ENCODE measurements at regions not wholly inside any gene's neighbourhood (a gene's known extent, or its start where the extent isn't known, plus 50 kb on each side); places are given as distances from the start of the nearest gene placed in this dataset.

GRCh38 chr4:129246145-129246544 lies 150.2 kb downstream of the C4orf33 start:
- TF ChIP-seq CTCF (IDR thresholded peaks at IDR 0.05; ENCODE audit: control insufficient read depth, insufficient read depth, low read depth, low read length, missing control alignments): no peak
- DNase-seq (ENCODE audit: low read depth): no peak
- no peak overlapping the region for H3K4me3 ChIP-seq (ENCODE audit: control insufficient read depth, low read depth, low read length)

- H3K4me3 ChIP-seq (ENCODE audit: control insufficient read depth, low read depth, low read length): no peak overlapping the region
- DNase-seq (ENCODE audit: low read depth): no peak
- TF ChIP-seq CTCF (IDR thresholded peaks at IDR 0.05; ENCODE audit: control insufficient read depth, insufficient read depth, low read depth, low read length, missing control alignments): no peak
These were observed 151.0 kb downstream of the C4orf33 start for GRCh38 chr4:129246910-129247461.

GRCh38 chr4:129248621-129249020 lies 152.7 kb downstream of the C4orf33 start:
- no peak for TF ChIP-seq CTCF (IDR thresholded peaks at IDR 0.05; ENCODE audit: control insufficient read depth, insufficient read depth, low read depth, low read length, missing control alignments)
- no peak overlapping the region for H3K4me3 ChIP-seq (ENCODE audit: control insufficient read depth, low read depth, low read length)
- no peak for DNase-seq (ENCODE audit: low read depth)

GRCh38 chr4:129254126-129254525 lies 158.2 kb downstream of the C4orf33 start:
- no peak for DNase-seq (ENCODE audit: low read depth)
- no peak for TF ChIP-seq CTCF (IDR thresholded peaks at IDR 0.05; ENCODE audit: control insufficient read depth, insufficient read depth, low read depth, low read length, missing control alignments)
- no peak overlapping the region for H3K4me3 ChIP-seq (ENCODE audit: control insufficient read depth, low read depth, low read length)

GRCh38 chr4:129254526-129254925 lies 158.6 kb downstream of the C4orf33 start:
- no peak for DNase-seq (ENCODE audit: low read depth)
- no peak for TF ChIP-seq CTCF (IDR thresholded peaks at IDR 0.05; ENCODE audit: control insufficient read depth, insufficient read depth, low read depth, low read length, missing control alignments)
- no peak overlapping the region for H3K4me3 ChIP-seq (ENCODE audit: control insufficient read depth, low read depth, low read length)

GRCh38 chr4:129261584-129261983 lies 165.6 kb downstream of the C4orf33 start:
- TF ChIP-seq CTCF (IDR thresholded peaks at IDR 0.05; ENCODE audit: control insufficient read depth, insufficient read depth, low read depth, low read length, missing control alignments): no peak
- H3K4me3 ChIP-seq (ENCODE audit: control insufficient read depth, low read depth, low read length): no peak overlapping the region
- no peak for DNase-seq (ENCODE audit: low read depth)
